ENCODE measurements at regions not wholly inside any gene's neighbourhood (a gene's known extent, or its start where the extent isn't known, plus 50 kb on each side); places are given as distances from the start of the nearest gene placed in this dataset.

- TF ChIP-seq CTCF (conservative IDR thresholded peaks at IDR 0.05 in 1 of 2, IDR thresholded peaks at IDR 0.05 in 1 of 2; ENCODE audit: low read depth in 1 of 2, low read length in 2 of 2): no peak
- no peak for TF ChIP-seq EZH2 (IDR thresholded peaks at IDR 0.05; ENCODE audit: low read length, missing control alignments)
Measured at GRCh38 chr3:64368257-64369020, 143.2 kb upstream of the PRICKLE2 start.
